ENCODE measurements at regions not wholly inside any gene's neighbourhood (a gene's known extent, or its start where the extent isn't known, plus 50 kb on each side); places are given as distances from the start of the nearest gene placed in this dataset.

- TF ChIP-seq, protein P1, sequence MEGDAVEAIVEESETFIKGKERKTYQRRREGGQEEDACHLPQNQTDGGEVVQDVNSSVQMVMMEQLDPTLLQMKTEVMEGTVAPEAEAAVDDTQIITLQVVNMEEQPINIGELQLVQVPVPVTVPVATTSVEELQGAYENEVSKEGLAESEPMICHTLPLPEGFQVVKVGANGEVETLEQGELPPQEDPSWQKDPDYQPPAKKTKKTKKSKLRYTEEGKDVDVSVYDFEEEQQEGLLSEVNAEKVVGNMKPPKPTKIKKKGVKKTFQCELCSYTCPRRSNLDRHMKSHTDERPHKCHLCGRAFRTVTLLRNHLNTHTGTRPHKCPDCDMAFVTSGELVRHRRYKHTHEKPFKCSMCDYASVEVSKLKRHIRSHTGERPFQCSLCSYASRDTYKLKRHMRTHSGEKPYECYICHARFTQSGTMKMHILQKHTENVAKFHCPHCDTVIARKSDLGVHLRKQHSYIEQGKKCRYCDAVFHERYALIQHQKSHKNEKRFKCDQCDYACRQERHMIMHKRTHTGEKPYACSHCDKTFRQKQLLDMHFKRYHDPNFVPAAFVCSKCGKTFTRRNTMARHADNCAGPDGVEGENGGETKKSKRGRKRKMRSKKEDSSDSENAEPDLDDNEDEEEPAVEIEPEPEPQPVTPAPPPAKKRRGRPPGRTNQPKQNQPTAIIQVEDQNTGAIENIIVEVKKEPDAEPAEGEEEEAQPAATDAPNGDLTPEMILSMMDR (IDR thresholded peaks at IDR 0.05; ENCODE audit: extremely low read depth, missing control alignments), result no peak
- DNase-seq (ENCODE audit: low spot score), result no peak
Observed at GRCh38 chr11:129590753-129591475, 215.3 kb downstream of the BARX2 start.

DNA sequence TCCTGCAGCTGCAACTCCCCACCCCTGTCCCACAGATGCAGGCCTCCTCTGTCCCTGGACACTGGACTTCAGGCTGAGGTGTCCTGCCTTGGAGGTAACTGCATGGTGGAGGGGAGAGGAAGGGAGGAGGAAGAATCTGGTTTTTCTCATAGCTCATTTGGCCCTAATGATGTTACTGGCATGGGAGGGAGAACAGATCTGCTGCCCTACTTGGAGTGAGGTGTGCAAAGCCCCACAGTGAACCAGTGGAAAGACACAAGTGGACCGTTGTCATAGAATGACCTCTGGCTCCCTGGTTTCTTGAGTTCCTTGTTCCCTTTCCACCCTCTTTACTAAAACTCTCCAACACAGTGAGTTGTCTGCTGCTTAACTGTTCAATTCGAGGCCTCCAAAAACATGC lies 215.9 kb downstream of the BARX2 start:
- TF ChIP-seq, protein P1 (IDR thresholded peaks at IDR 0.05; ENCODE audit: extremely low read depth, missing control alignments), result no peak
- DNase-seq (ENCODE audit: low spot score), result no peak

DNA sequence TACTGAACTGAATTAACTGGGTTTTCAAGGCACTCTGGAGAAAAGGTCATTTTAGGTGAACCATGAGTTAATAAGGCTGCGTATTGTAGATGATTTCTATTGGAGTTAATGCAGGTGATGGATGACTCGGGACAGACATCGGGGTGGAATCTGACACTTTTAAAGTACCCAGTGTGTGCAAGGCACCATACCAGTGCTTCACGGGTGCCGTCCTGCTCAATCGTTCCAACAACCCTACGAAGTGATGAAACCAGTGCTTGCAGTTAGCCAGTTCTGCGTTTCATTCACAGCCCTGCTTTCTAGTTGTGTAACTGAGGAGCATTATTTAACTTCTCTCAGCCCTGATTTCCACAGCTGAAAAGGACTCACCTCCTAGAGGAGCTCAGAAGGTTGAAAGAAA lies 216.5 kb downstream of the BARX2 start:
- TF ChIP-seq, protein P1 (IDR thresholded peaks at IDR 0.05; ENCODE audit: extremely low read depth, missing control alignments), result no peak
- DNase-seq (ENCODE audit: low spot score), result no peak

- DNase-seq (ENCODE audit: low spot score), result no peak
- TF ChIP-seq, protein P1 (IDR thresholded peaks at IDR 0.05; ENCODE audit: extremely low read depth, missing control alignments), result no peak
Observed at GRCh38 chr11:129593098-129593497, 217.4 kb downstream of the BARX2 start.

GRCh38 chr11:129595038-129595962 lies 219.7 kb downstream of the BARX2 start:
- TF ChIP-seq, protein P1 (IDR thresholded peaks at IDR 0.05; ENCODE audit: extremely low read depth, missing control alignments), result no peak
- no peak for DNase-seq (ENCODE audit: low spot score)

- no peak for DNase-seq (ENCODE audit: low spot score)
- TF ChIP-seq, protein P1 (IDR thresholded peaks at IDR 0.05; ENCODE audit: extremely low read depth, missing control alignments), result no peak
Observed at GRCh38 chr11:129596351-129596750, 219.3 kb upstream of the TMEM45B start.

- TF ChIP-seq, protein P1 (IDR thresholded peaks at IDR 0.05; ENCODE audit: extremely low read depth, missing control alignments), result no peak
- DNase-seq (ENCODE audit: low spot score), result no peak
Observed at GRCh38 chr11:129598378-129598777, 217.3 kb upstream of the TMEM45B start.

Measured in GM20000 (cell line).